ENCODE measurements at regions not wholly inside any gene's neighbourhood (a gene's known extent, or its start where the extent isn't known, plus 50 kb on each side); places are given as distances from the start of the nearest gene placed in this dataset.

GRCh38 chrX:99384594-99385374, 1025.3 kb downstream of the PCDH19 start:
- Histone ChIP-seq H3K36me3 (no peaks in the 10 kb centered on the region), H3K9me3 (no peaks in the 10 kb centered on the region), H3K4me1 (replicated peaks) (no peaks in the 10 kb centered on the region), H3K4me3 (no peak overlapping the region), H3K27me3 (replicated peaks; ENCODE audit: insufficient read depth) (no peaks in the 10 kb centered on the region), H3K27ac (no peak overlapping the region)
- intact Hi-C loops (cut with DNase I): no loop called here
- no peak for TF ChIP-seq CTCF (IDR thresholded peaks at IDR 0.05)
- TF ChIP-seq POLR2A (IDR thresholded peaks at IDR 0.05): no peak
- DNase-seq (ENCODE audit: low spot score): no peak
- 100% methylated on average over 2 of the region's 5 CpGs for WGBS

GRCh38 chrX:99383786-99384185, 1026.3 kb downstream of the PCDH19 start:
- H3K27me3 ChIP-seq (replicated peaks; ENCODE audit: insufficient read depth): no peaks in the 10 kb centered on the region
- intact Hi-C loops (cut with DNase I): no loop called here
- H3K9me3 ChIP-seq: no peaks in the 10 kb centered on the region
- no peak overlapping the region for H3K4me3 ChIP-seq
- 97% methylated on average over 5 of the region's 5 CpGs for WGBS
- H3K36me3 ChIP-seq: no peaks in the 10 kb centered on the region
- no peak for DNase-seq (ENCODE audit: low spot score)
- H3K4me1 ChIP-seq (replicated peaks): no peaks in the 10 kb centered on the region
- no peak overlapping the region for H3K27ac ChIP-seq
- TF ChIP-seq POLR2AphosphoS5 (IDR thresholded peaks at IDR 0.05) (no peak), POLR2A (IDR thresholded peaks at IDR 0.05) (no peak), CTCF (IDR thresholded peaks at IDR 0.05) (no peak)

GRCh38 chrX:99371976-99372595, 1038.0 kb downstream of the PCDH19 start:
- intact Hi-C loops (cut with DNase I): no loop called here
- no peak for TF ChIP-seq POLR2AphosphoS5 (IDR thresholded peaks at IDR 0.05)
- no peak for TF ChIP-seq CTCF (IDR thresholded peaks at IDR 0.05)
- TF ChIP-seq POLR2A (IDR thresholded peaks at IDR 0.05): no peak
- no peaks in the 10 kb centered on the region for H3K4me1 ChIP-seq (replicated peaks)
- H3K27me3 ChIP-seq (replicated peaks; ENCODE audit: insufficient read depth): no peaks in the 10 kb centered on the region
- H3K9me3 ChIP-seq: no peaks in the 10 kb centered on the region
- no peak overlapping the region for H3K27ac ChIP-seq
- H3K4me3 ChIP-seq: no peak overlapping the region
- no peak for DNase-seq (ENCODE audit: low spot score)
- 97% methylated on average over 23 of the region's 53 CpGs for WGBS
- H3K36me3 ChIP-seq: no peaks in the 10 kb centered on the region

- H3K27ac ChIP-seq: no peak overlapping the region
- TF ChIP-seq POLR2AphosphoS5 (IDR thresholded peaks at IDR 0.05) (no peak), CTCF (IDR thresholded peaks at IDR 0.05) (no peak), POLR2A (IDR thresholded peaks at IDR 0.05) (no peak)
- no peaks in the 10 kb centered on the region for H3K4me1 ChIP-seq (replicated peaks)
- WGBS: 86% methylated on average over 1 of the region's 1 CpG
- DNase-seq (ENCODE audit: low spot score): no peak
- H3K36me3 ChIP-seq: no peaks in the 10 kb centered on the region
- no peaks in the 10 kb centered on the region for H3K27me3 ChIP-seq (replicated peaks; ENCODE audit: insufficient read depth)
- intact Hi-C loops (cut with DNase I): no loop called here
- no peaks in the 10 kb centered on the region for H3K9me3 ChIP-seq
- H3K4me3 ChIP-seq: no peak overlapping the region
Observed at GRCh38 chrX:99353412-99353811, 1056.7 kb downstream of the PCDH19 start.

- H3K27me3 ChIP-seq (replicated peaks; ENCODE audit: insufficient read depth): no peaks in the 10 kb centered on the region
- intact Hi-C loops (cut with DNase I): no loop called here
- 92% methylated on average over 2 of the region's 4 CpGs for WGBS
- no peak for TF ChIP-seq POLR2A (IDR thresholded peaks at IDR 0.05)
- no peaks in the 10 kb centered on the region for H3K36me3 ChIP-seq
- H3K4me1 ChIP-seq (replicated peaks): no peaks in the 10 kb centered on the region
- no peaks in the 10 kb centered on the region for H3K9me3 ChIP-seq
- H3K4me3 ChIP-seq: no peak overlapping the region
- no peak overlapping the region for H3K27ac ChIP-seq
- DNase-seq (ENCODE audit: low spot score): no peak
Observed at GRCh38 chrX:99348256-99348655, 1061.8 kb downstream of the PCDH19 start.
